Tibial nerve (tissue), 3 donors: ENCODE measurements at regions not wholly inside any gene's neighbourhood (a gene's known extent, or its start where the extent isn't known, plus 50 kb on each side); places are given as distances from the start of the nearest gene placed in this dataset.

Experiments used
- POLR2A ChIP-seq, 2 donors: fragments of 450-650 bp; IDR thresholded peaks; one replicate each; pipeline ENCODE4 v1.6.1; 2017; ENCODE audit warnings: antibody characterized with exemption in 2 of 2, mild to moderate bottlenecking in 2 of 2, moderate library complexity in 2 of 2
- TF ChIP-seq, protein P1 (sequence below), 5 experiments: fragments of 200-600 bp in 3 of 5; fragments of 450-650 bp in 2 of 5; sonication (generic) in 3 of 5; IDR thresholded peaks; one replicate each; pipeline ENCODE4 v1.5.1; 2016 to 2019; ENCODE audit warnings: antibody characterized with exemption in 5 of 5, mild to moderate bottlenecking in 3 of 5, moderate library complexity in 2 of 5

- TF ChIP-seq, protein P1, sequence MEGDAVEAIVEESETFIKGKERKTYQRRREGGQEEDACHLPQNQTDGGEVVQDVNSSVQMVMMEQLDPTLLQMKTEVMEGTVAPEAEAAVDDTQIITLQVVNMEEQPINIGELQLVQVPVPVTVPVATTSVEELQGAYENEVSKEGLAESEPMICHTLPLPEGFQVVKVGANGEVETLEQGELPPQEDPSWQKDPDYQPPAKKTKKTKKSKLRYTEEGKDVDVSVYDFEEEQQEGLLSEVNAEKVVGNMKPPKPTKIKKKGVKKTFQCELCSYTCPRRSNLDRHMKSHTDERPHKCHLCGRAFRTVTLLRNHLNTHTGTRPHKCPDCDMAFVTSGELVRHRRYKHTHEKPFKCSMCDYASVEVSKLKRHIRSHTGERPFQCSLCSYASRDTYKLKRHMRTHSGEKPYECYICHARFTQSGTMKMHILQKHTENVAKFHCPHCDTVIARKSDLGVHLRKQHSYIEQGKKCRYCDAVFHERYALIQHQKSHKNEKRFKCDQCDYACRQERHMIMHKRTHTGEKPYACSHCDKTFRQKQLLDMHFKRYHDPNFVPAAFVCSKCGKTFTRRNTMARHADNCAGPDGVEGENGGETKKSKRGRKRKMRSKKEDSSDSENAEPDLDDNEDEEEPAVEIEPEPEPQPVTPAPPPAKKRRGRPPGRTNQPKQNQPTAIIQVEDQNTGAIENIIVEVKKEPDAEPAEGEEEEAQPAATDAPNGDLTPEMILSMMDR (IDR thresholded peaks at IDR 0.05): no peak
- TF ChIP-seq POLR2A (IDR thresholded peaks at IDR 0.05): no peak
Measured at GRCh38 chr12:126430921-126431320, 1365.7 kb downstream of the AACS start.
